ENCODE measurements at regions not wholly inside any gene's neighbourhood (a gene's known extent, or its start where the extent isn't known, plus 50 kb on each side); places are given as distances from the start of the nearest gene placed in this dataset.
A peak's percentile ranks its signal among the peaks of the same experiment; 100 is the strongest.

DNA sequence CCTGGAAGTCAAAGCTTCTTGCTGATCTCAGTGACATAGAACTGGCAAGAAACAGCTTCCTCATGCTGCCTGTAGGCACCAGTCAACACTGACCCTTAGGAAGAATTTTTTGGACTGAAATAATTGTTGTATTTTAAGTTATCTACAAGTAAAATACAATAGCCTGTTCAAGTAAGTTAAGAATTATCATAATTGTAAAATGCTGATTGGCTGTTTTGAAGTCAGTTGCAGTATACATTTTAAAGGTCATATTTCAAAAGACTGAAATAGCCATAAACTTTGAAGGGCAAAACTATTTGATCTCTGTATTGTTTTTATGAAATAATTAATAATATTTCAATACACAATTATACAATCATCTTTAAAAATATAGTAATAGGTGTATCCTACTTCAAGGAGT, 794.9 kb downstream of the MAT2B start:
- DNase-seq (ENCODE audit: insufficient read length, low spot score, missing footprints) = no peak
- H3K4me2 ChIP-seq (ENCODE audit: insufficient read depth, low read length) = peak overlapping the region; percentile 20

DNA sequence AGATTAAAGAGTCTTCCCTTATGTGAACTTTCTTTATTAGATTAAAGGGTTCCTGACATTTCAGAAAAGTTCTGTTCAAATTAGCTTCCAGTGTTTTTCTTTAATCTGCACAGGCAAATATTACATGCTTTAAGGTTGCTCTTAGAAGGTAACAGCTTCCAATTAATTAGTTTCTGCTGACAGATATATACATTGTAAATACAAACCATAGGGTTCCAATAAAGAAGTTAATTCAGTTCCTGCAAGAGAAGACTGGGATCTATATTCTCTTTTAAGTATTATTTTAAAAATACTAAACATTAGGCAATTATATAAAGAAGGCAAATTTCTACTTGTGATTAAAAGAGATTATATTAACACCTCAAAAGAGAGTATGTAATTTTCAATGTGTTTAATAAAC, 795.7 kb downstream of the MAT2B start:
- H4K20me1 ChIP-seq (ENCODE audit: insufficient read depth, low read length) = no peaks in the 10 kb centered on the region
- TF ChIP-seq, protein P1, sequence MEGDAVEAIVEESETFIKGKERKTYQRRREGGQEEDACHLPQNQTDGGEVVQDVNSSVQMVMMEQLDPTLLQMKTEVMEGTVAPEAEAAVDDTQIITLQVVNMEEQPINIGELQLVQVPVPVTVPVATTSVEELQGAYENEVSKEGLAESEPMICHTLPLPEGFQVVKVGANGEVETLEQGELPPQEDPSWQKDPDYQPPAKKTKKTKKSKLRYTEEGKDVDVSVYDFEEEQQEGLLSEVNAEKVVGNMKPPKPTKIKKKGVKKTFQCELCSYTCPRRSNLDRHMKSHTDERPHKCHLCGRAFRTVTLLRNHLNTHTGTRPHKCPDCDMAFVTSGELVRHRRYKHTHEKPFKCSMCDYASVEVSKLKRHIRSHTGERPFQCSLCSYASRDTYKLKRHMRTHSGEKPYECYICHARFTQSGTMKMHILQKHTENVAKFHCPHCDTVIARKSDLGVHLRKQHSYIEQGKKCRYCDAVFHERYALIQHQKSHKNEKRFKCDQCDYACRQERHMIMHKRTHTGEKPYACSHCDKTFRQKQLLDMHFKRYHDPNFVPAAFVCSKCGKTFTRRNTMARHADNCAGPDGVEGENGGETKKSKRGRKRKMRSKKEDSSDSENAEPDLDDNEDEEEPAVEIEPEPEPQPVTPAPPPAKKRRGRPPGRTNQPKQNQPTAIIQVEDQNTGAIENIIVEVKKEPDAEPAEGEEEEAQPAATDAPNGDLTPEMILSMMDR (IDR thresholded peaks at IDR 0.05; ENCODE audit: extremely low read depth, low read depth, low read length) = no peak
- no peak overlapping the region for H3K4me3 ChIP-seq (ENCODE audit: insufficient read depth, low read length)
- peaks cover 12% of the 10 kb centered on the region for H3K79me2 ChIP-seq (ENCODE audit: insufficient read depth, low read length)
- no peak overlapping the region for H2AFZ ChIP-seq (ENCODE audit: low read length)
- H3K27ac ChIP-seq (ENCODE audit: low read depth, low read length) = no peak overlapping the region
- H3K36me3 ChIP-seq (ENCODE audit: insufficient read depth, low read length) = no peaks in the 10 kb centered on the region
- peak; percentile 71 for DNase-seq (ENCODE audit: insufficient read length, low spot score, missing footprints)
- H3K4me2 ChIP-seq (ENCODE audit: insufficient read depth, low read length) = no peak overlapping the region
- peaks cover 19% of the 10 kb centered on the region for H3K4me1 ChIP-seq (ENCODE audit: insufficient read depth, low read length)
- no peaks in the 10 kb centered on the region for H3K27me3 ChIP-seq (ENCODE audit: insufficient read depth, low read length)
- H3K9me3 ChIP-seq (ENCODE audit: low read depth, low read length) = no peaks in the 10 kb centered on the region

More for the DNA sequence above, 794.9 kb downstream of the MAT2B start:
- TF ChIP-seq, protein P1 (IDR thresholded peaks at IDR 0.05; ENCODE audit: extremely low read depth, low read depth, low read length) = no peak
- H2AFZ ChIP-seq (ENCODE audit: low read length) = no peak overlapping the region
- H3K27ac ChIP-seq (ENCODE audit: low read depth, low read length) = no peak overlapping the region
- peaks cover 12% of the 10 kb centered on the region for H3K79me2 ChIP-seq (ENCODE audit: insufficient read depth, low read length)
- no peaks in the 10 kb centered on the region for H3K36me3 ChIP-seq (ENCODE audit: insufficient read depth, low read length)
- no peaks in the 10 kb centered on the region for H3K27me3 ChIP-seq (ENCODE audit: insufficient read depth, low read length)
- no peaks in the 10 kb centered on the region for H4K20me1 ChIP-seq (ENCODE audit: insufficient read depth, low read length)
- H3K9me3 ChIP-seq (ENCODE audit: low read depth, low read length) = no peaks in the 10 kb centered on the region
- no peak overlapping the region for H3K4me3 ChIP-seq (ENCODE audit: insufficient read depth, low read length)
- peaks cover 19% of the 10 kb centered on the region for H3K4me1 ChIP-seq (ENCODE audit: insufficient read depth, low read length)

GRCh38 chr5:164301708-164302107, 796.3 kb downstream of the MAT2B start:
- Histone ChIP-seq H3K79me2 (ENCODE audit: insufficient read depth, low read length) (peaks cover 9% of the 10 kb centered on the region), H3K4me1 (ENCODE audit: insufficient read depth, low read length) (peaks cover 13% of the 10 kb centered on the region), H3K27me3 (ENCODE audit: insufficient read depth, low read length) (no peaks in the 10 kb centered on the region), H3K27ac (ENCODE audit: low read depth, low read length) (no peak overlapping the region), H4K20me1 (ENCODE audit: insufficient read depth, low read length) (no peaks in the 10 kb centered on the region), H3K9me3 (ENCODE audit: low read depth, low read length) (no peaks in the 10 kb centered on the region), H3K4me2 (ENCODE audit: insufficient read depth, low read length) (no peak overlapping the region), H3K4me3 (ENCODE audit: insufficient read depth, low read length) (no peak overlapping the region), H2AFZ (ENCODE audit: low read length) (no peak overlapping the region), H3K36me3 (ENCODE audit: insufficient read depth, low read length) (no peaks in the 10 kb centered on the region)
- TF ChIP-seq, protein P1 (IDR thresholded peaks at IDR 0.05; ENCODE audit: extremely low read depth, low read depth, low read length) = no peak
- DNase-seq (ENCODE audit: insufficient read length, low spot score, missing footprints) = no peak

- peaks cover 11% of the 10 kb centered on the region for H3K4me1 ChIP-seq (ENCODE audit: insufficient read depth, low read length)
- no peak overlapping the region for H3K4me3 ChIP-seq (ENCODE audit: insufficient read depth, low read length)
- H3K9me3 ChIP-seq (ENCODE audit: low read depth, low read length) = no peaks in the 10 kb centered on the region
- no peak overlapping the region for H3K27ac ChIP-seq (ENCODE audit: low read depth, low read length)
- TF ChIP-seq, protein P1 (IDR thresholded peaks at IDR 0.05; ENCODE audit: extremely low read depth, low read depth, low read length) = no peak
- H3K79me2 ChIP-seq (ENCODE audit: insufficient read depth, low read length) = peaks cover 3% of the 10 kb centered on the region
- H3K4me2 ChIP-seq (ENCODE audit: insufficient read depth, low read length) = peak overlapping the region; percentile 20
- no peaks in the 10 kb centered on the region for H3K27me3 ChIP-seq (ENCODE audit: insufficient read depth, low read length)
- no peak overlapping the region for H2AFZ ChIP-seq (ENCODE audit: low read length)
- H3K36me3 ChIP-seq (ENCODE audit: insufficient read depth, low read length) = no peaks in the 10 kb centered on the region
- no peak for DNase-seq (ENCODE audit: insufficient read length, low spot score, missing footprints)
- H4K20me1 ChIP-seq (ENCODE audit: insufficient read depth, low read length) = no peaks in the 10 kb centered on the region
These were observed 797.3 kb downstream of the MAT2B start for GRCh38 chr5:164302533-164303235.
